K562 (cell line): ENCODE measurements at regions not wholly inside any gene's neighbourhood (a gene's known extent, or its start where the extent isn't known, plus 50 kb on each side); places are given as distances from the start of the nearest gene placed in this dataset.

Experiments used
- ATAC-seq: fragments of 200-7000 bp; cut with Tn5 transposase; 3 replicates; pipeline ENCODE4 v1.9.1; 2020; ENCODE audit warnings: moderate library complexity
- BruUV-seq: library from RNA; stranded (reverse); fragments of 400-500 nt; replicated peaks from 2 replicates; lab custom pipeline; 2021; lab: Mats Ljungman, UMichigan
- CTCF ChIA-PET: fragments of 300-600 bp; formaldehyde crosslinking; extraction: SDS; loops from one replicate; lab custom pipeline; 2021; ENCODE audit warnings: low intra/inter-chr PET ratio; lab: Yijun Ruan, JAX
- POLR2A ChIA-PET: fragments of 300-600, 350-650 bp; sonication (Branson Sonifier 250); formaldehyde crosslinking; extraction: SDS; loops from one replicate; lab custom pipeline; 2021; ENCODE audit warnings: antibody characterized with exemption, inconsistent platforms; lab: Yijun Ruan, JAX
- DNase-seq, 4 experiments: peaks; one replicate each; pipeline versions ENCODE4 v3.0.0 to v3.0.0-alpha.2; 2011 to 2018; ENCODE audit warnings: low spot score in 3 of 4, mixed read lengths in 3 of 4; ENCODE audit errors: extremely low read depth in 1 of 4
- FAIRE-seq: peaks from 2 replicates; lab custom pipeline; 2011; peaks lifted over from hg19 to GRCh38; lab: Jason Lieb, UNC
- H2AFZ ChIP-seq: 2 replicates; pipeline ENCODE4 v1.6.0; 2011; ENCODE audit warnings: low read depth, low read length, control low read depth, inconsistent platforms
- H3K27ac ChIP-seq: fragments of 200-600 bp; 3 replicates; pipeline ENCODE4 v1.8.0; 2011; ENCODE audit warnings: low read depth, mild to moderate bottlenecking, control low read depth, inconsistent platforms, low read length, moderate library complexity, mixed read lengths; ENCODE audit errors: extremely low read depth
- H3K27me3 ChIP-seq, 2 experiments: fragments of 300-600 bp in 1 of 2; 2 replicates in 1 of 2; 3 replicates in 1 of 2; pipeline versions ENCODE4 v1.6.0 to v1.8.0; 2011; ENCODE audit warnings: inconsistent platforms in 2 of 2, low read length in 2 of 2, mild to moderate bottlenecking in 1 of 2, mixed read lengths in 1 of 2, moderate library complexity in 1 of 2; ENCODE audit not compliant: control insufficient read depth in 2 of 2, insufficient read depth in 2 of 2
- H3K36me3 ChIP-seq: fragments of 300-600 bp; 3 replicates; pipeline ENCODE4 v1.8.0; 2011; ENCODE audit warnings: mild to moderate bottlenecking, low read length, inconsistent platforms; ENCODE audit not compliant: control insufficient read depth, insufficient read depth
- H3K4me1 ChIP-seq, 2 experiments: fragments of 200-600 bp in 1 of 2; replicated peaks in 1 of 2; 2 replicates in 1 of 2; 3 replicates in 1 of 2; pipeline versions ENCODE4 v1.5.1 to v1.8.0; 2011; ENCODE audit warnings: inconsistent platforms in 2 of 2, low read length in 2 of 2, mild to moderate bottlenecking in 1 of 2, mixed read lengths in 1 of 2, moderate library complexity in 1 of 2; ENCODE audit not compliant: control insufficient read depth in 2 of 2, insufficient read depth in 2 of 2
- H3K4me2 ChIP-seq: 2 replicates; pipeline ENCODE4 v1.6.1; 2011; ENCODE audit warnings: low read length, control low read depth, inconsistent platforms, mixed read lengths; ENCODE audit not compliant: insufficient read depth
- H3K4me3 ChIP-seq: fragments of 200-600 bp; sonication (generic), shearing (Covaris generic); 2 replicates; pipeline ENCODE4 v1.5.1; 2016; ENCODE audit warnings: control low read depth, inconsistent platforms
- H3K79me2 ChIP-seq: fragments of 200-600 bp; 3 replicates; pipeline ENCODE4 v1.8.0; 2011; ENCODE audit warnings: low read length, inconsistent platforms; ENCODE audit not compliant: control insufficient read depth, insufficient read depth
- H3K9ac ChIP-seq, 2 experiments: 2 replicates each; pipeline versions ENCODE4 v1.6.0 to v1.6.1; 2011; ENCODE audit warnings: low read depth in 2 of 2, low read length in 2 of 2, control low read depth in 1 of 2, inconsistent platforms in 1 of 2, mild to moderate bottlenecking in 1 of 2, mixed read lengths in 1 of 2; ENCODE audit not compliant: insufficient read depth in 1 of 2
- H3K9me1 ChIP-seq: one replicate; pipeline ENCODE4 v1.6.0; 2011; ENCODE audit warnings: inconsistent platforms, mild to moderate bottlenecking, low read length, moderate library complexity; ENCODE audit not compliant: control insufficient read depth, insufficient read depth
- H3K9me3 ChIP-seq: replicated peaks from 2 replicates; pipeline ENCODE4 v1.5.1; 2011; ENCODE audit warnings: low read depth, low read length, inconsistent platforms; ENCODE audit not compliant: control insufficient read depth, insufficient read depth
- H4K20me1 ChIP-seq: replicated peaks from 2 replicates; pipeline ENCODE4 v1.6.1; 2011; ENCODE audit warnings: low read length, inconsistent platforms, mixed read lengths; ENCODE audit not compliant: control insufficient read depth, insufficient read depth
- CCAR2 ChIP-seq: fragments of 200-400 bp; formaldehyde crosslinking; IDR thresholded peaks from 2 replicates; pipeline ENCODE4 v1.6.1; 2017; ENCODE audit warnings: mild to moderate bottlenecking, low read depth, low read length
- EGR1 ChIP-seq: fragments of 450-650 bp; conservative IDR thresholded peaks from 2 replicates; pipeline ENCODE4 v1.6.1; 2017; ENCODE audit warnings: mild to moderate bottlenecking
- KAT7 ChIP-seq: sonication (generic); formaldehyde crosslinking; IDR thresholded peaks from 2 replicates; pipeline ENCODE4 v1.8.0; 2022; ENCODE audit warnings: missing genetic modification reagents, mild to moderate bottlenecking, borderline replicate concordance
- NFIC ChIP-seq: fragments of 450-650 bp; IDR thresholded peaks from 2 replicates; pipeline ENCODE4 v1.6.1; 2017; ENCODE audit warnings: mild to moderate bottlenecking, inconsistent platforms
- OTX1 ChIP-seq: fragments of 450-650 bp; formaldehyde crosslinking; IDR thresholded peaks from 2 replicates; pipeline ENCODE4 v1.4.0; 2022; ENCODE audit warnings: mild to moderate bottlenecking
- SOX6 ChIP-seq: fragments of 450-650 bp; IDR thresholded peaks from 2 replicates; pipeline ENCODE4 v1.6.1; 2014; ENCODE audit warnings: mild to moderate bottlenecking
- WGBS: fragments of 100-300 bp; shearing (Covaris generic); methylation state at CpG from one replicate; pipeline ENCODE4 v1.1.6; 2016; ENCODE audit warnings: low coverage, mixed read lengths; ENCODE audit not compliant: insufficient coverage; ENCODE audit errors: missing lambda C conversion rate; 5-methylcytosine and 5-hydroxymethylcytosine counted together
- in situ Hi-C: fragments of 300-500 bp; cut with MboI; formaldehyde crosslinking; loops from 4 replicates; pipeline ENCODE4 v1.15.0; 2018; ENCODE audit warnings: inconsistent platforms, mixed read lengths
- intact Hi-C: fragments of 100-400 bp; cut with micrococcal nuclease; formaldehyde crosslinking; loops from 2 replicates; pipeline ENCODE4 v1.14.2; 2022

- TF ChIP-seq KAT7 (CRISPR knock-in tag) = no peak
- no peak for TF ChIP-seq OTX1 (CRISPR knock-in tag)
- TF ChIP-seq, all 486 proteins: peak for 0
Observed at GRCh38 chr10:33930079-33930478, 595.6 kb upstream of the NRP1 start (continued).

- Histone ChIP-seq H3K4me3 (no peak overlapping the region), H3K4me2 (no peak overlapping the region), H3K9ac (no peak overlapping the region), H3K27ac (no peak overlapping the region), H2AFZ (no peak overlapping the region), H3K9me3 (no peaks in the 10 kb centered on the region), H4K20me1 (no peaks in the 10 kb centered on the region), H3K4me1 (no peaks in the 10 kb centered on the region; a peak in 1 of 5 replicates), H3K79me2 (no peaks in the 10 kb centered on the region), H3K27me3 (no peaks in the 10 kb centered on the region), H3K9me1 (no peaks in the 10 kb centered on the region), H3K36me3 (no peaks in the 10 kb centered on the region)
- intact Hi-C loops (no loop called here), in situ Hi-C loops (no loop called here)
- 0% methylated on average over 7 of the region's 7 CpGs for whole genome bisulfite sequencing
- ChIA-PET CTCF (no interaction called here), POLR2A (interaction anchor here (0.5 to 0.8 kb wide), 2 partner anchors 345 to 539 kb away, joined by 3 to 4 read pairs; no protein-coding TSS in a partner anchor)
- DNase-seq = peak in 2 of 4 experiments; percentile 8 to 12
- BruUV-seq = no TSS peak
- TF ChIP-seq NFIC (peak; percentile 28; the same call in 1 of the 2 replicates), SOX6 (no peak), EGR1 (peak; percentile 68), CCAR2 (no peak)
- no peak for FAIRE-seq
- no peak for ATAC-seq
Observed at GRCh38 chr10:33927347-33927746, 592.9 kb upstream of the NRP1 start.
